G401.6 (cell line): ENCODE measurements at regions not wholly inside any gene's neighbourhood (a gene's known extent, or its start where the extent isn't known, plus 50 kb on each side); places are given as distances from the start of the nearest gene placed in this dataset.
"Not testable (repeated sequence)": the region's sequence is repeated elsewhere in the genome, so short reads cannot be mapped to it uniquely, and the experiment has no call there.

Experiments used
- FAIRE-seq: peaks from 2 replicates; lab custom pipeline; 2012; peaks lifted over from hg19 to GRCh38; lab: Jason Lieb, UNC

DNA sequence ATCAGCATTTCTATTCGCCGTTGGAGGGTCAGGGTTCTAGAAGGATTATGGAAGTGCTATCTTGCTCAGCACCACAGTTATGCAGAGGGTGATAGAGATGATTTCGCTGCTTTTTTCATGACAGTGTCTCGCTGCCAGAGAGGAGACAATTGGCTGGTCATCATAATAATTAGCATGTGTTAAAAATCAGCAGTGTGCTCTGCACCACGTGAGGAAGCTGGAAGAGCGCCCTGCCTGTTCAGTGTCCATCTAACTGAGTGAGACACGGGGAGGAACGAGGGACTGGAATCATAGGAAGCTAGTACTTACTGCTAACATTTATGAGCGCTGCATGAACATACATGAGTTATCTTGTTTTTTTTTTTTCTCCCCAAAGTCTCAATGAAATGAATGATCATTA is 116.2 kb upstream of the PLAAT1 start:
- FAIRE-seq = no peak

DNA sequence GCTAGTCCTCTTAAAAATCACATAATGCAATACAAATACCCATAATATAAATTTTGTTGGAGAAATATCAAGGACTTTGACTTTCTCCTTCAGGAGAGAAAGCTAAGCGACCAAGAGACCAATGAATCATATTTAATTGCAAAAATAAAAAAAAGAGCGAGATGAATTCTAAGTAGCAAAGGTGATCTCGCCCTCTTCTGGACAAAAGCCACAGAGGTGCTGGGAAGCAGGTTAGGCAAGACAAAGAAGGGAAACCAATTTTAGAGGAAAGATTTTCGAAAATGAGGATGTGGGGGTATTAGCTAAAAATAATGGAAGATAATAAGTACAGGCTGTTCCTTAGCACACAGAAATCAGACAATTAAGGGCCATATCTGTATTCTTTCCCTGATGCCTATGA is 111.4 kb upstream of the PLAAT1 start:
- no peak for FAIRE-seq

DNA sequence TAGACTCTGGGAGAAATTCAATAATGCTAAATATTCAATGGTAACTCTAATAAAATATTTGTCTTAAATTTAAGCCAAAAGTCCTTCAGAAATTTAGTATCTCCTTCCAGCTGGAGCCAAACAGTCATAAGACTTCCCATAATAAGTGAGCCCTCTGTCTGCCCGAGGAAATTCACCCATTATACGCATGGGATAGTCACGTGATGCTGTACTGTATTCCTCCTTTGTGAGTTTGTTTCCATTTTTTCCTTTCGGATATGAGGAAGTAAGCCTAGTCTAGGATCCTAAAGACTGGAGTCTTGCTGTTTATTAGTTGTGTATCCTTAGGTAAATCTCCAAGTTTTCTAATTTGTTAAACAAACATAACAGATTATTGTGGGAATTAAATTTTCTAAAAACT is 110.4 kb upstream of the PLAAT1 start:
- FAIRE-seq = no peak

DNA sequence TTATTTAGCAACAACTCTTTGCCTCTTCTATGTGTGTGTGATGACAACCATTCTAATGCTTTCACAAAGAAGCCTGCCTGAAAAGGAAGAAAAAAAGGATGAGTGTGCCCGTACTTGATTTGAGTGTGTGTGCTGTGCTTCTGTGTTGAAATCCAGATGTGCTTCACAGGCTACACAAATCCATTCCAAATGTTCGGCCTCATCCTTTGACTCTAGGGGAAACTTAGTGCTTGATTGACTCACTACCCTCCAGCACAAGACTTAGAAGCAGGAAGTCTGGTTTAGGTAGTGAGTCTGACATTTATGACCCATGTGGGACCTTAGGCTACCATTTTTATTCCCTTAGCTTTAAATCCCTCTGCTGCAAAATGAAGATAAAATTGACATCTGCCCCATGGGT is 108.8 kb upstream of the PLAAT1 start:
- no peak for FAIRE-seq

DNA sequence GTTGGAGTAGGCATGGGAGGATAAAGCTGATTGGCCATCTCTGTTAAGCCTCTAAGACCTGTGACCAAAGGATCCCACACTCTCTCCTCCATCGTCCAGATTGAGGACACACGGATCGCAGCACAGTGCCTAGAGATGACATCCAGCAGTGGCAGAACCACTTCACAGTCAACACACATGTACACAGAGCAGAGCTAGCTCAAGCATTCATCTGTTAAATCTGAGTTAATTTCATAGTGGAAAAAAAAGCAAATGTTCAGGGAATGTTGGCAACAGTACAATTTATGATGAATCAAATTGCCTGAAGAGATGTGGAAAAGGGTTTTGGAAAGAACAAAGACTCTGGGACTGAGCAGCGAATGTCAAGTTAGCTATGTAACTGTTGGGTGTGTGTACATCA is 108.1 kb upstream of the PLAAT1 start:
- FAIRE-seq = no peak

DNA sequence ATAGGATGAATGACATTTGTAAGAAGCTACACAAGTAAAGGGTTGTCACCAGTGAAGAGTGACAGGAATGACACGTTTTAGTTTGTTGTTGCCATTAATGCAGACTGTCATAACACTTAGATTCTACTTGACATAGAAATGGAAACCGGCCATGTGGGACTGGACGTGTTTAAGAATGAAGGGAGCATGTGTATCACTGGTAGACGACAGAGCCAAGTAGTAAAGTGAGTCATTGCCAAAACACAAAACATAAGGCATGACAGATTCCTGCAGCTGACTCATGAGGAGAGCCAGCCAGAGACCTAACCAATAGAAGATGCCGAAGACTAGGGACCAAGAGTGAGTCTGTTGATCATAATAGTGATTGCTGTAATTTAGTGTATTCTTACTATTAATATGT is 106.2 kb upstream of the PLAAT1 start:
- no peak for FAIRE-seq

DNA sequence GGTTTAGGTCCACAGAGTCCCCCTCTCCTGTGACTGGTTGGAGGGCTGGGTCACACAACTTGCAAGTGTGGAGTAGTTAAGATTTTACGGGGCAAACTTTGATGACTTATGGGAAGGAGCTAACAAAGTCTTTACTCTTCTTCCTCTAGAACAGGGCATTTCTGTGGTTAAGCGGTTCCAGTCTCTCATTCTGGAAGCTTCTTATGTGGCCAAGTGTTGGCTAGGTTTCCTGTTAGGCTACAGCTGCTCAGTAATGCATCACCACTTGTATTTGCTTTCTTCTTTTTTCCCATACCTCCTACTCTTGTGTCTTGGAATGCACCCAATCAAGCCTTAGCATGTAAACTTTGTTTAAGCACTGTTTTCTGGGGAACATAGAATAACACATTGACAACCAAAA is 100.6 kb upstream of the PLAAT1 start:
- FAIRE-seq = no peak

DNA sequence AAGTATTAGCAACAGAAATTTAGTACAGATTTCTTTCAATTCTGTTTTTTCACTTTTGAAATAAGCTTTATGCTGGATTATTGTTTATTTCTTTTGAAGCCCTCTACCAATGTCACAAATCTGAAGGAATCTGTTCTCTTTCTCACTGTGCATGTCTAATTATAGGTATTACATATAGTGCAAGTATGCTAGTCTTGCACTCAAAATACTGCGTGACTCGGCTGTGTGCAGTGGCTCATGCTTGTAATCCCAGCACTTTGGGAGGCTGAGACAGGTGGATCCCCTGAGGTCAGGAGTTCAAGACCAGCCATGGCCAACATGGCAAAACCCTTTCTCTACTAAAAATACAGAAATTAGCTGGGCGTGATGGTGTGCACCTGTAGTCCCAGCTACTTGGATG is 95.8 kb upstream of the PLAAT1 start:
- no peak for FAIRE-seq

DNA sequence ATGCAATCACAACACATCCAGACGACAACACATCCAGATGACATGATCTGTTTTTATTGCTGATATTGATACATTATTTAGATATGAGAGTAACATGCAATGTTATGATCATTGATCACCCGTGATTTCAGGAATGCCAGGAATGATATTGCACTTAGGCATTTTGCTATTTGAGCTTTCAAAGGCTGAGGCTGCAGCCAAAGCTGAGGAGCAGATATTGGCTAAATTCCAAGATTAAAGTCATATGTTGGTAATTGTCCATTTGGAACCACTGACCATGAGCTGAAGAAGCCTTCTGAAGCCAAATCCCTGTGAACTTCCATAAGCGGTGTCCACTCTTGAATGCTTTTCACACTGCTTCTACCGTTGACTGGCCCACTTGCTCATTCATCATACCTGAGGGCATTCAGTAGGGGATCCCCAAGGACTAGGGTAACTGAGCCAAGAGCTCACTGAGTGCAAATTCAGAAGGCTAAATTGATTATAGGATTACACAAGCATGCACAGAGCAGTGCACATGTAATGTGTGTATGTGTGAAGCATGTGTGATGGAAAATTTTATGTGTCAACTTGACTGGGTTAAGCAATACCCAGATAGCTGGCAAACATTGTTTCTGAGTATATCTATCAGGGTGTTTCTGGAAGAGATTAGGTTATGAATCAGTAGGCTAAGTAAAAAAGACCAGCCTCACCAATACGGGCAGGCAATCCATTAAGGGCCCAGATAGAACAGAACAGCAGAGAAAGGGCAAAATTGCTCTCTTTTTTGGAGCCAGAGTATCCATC is 92.1 kb upstream of the PLAAT1 start:
- FAIRE-seq = no peak

DNA sequence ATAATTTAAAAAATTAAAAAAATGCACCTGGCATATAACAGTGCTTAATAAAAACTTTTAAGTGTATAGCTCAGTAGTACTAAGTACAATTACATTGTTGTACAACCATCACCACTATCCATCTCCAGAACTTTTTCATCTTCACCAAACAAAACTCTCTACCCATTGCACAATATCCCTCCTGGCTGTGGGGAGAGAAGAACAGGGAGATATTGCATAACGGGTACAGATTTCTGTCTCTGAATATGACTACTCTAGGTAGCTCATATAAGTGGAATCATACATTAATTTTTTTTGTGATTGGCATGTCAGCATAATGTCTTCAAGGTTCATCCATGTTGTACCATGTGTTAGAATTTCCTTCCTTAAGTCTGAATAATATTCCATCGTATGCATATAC is 91.0 kb upstream of the PLAAT1 start:
- no peak for FAIRE-seq

DNA sequence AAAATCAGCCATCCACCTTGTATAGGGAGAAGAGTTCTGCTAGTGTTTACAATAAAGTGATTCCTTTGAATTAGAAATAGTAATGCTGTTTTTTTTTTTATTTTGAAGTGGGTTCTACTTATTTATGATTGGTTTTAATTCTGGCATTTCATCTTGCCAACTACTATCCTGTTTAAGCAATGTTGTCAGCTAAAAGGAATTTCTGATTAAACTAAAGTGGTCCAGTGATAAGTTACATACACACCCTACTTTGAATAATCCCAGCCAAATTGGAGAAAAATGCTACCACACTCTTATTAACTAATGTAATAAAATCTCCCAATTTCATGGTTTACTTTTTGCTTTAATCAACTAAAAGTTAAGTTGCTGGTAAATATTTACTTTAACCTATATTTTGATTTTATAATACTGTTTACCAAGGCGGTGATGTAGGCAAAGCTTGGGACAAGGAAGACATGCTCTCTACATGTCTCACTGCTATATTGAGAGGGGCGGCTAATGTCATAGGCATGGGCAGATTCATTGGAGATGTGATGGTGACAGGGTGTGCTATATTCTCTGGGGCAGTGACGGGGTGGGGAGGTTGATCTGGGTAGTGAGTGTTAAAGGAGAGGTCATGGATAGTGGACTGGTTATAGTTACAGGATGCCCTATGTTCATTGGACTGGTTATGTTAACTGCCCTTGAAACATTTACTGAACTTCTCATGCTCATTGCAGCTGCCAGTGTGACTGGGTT is 85.8 kb upstream of the PLAAT1 start:
- FAIRE-seq = not testable (repeated sequence)

DNA sequence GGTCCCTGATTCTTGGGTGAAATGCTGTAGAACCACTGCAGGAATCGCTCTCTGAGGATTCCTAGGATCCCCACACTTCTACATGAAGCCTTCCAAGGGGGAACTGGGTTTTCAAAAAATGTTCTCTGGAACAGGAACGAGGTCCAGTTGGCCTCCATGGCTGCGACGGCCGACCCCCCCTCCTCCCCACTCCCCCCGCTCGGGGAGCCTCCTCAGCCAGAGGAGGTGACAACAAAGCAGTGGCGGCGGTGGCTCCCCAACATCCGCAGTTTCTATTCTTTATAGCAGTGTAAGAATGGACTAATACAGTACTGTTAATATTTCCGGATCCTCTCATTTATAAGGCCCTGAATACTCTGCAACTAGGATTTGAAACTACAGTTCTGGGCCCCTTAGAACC is 84.0 kb upstream of the PLAAT1 start:
- no peak for FAIRE-seq

DNA sequence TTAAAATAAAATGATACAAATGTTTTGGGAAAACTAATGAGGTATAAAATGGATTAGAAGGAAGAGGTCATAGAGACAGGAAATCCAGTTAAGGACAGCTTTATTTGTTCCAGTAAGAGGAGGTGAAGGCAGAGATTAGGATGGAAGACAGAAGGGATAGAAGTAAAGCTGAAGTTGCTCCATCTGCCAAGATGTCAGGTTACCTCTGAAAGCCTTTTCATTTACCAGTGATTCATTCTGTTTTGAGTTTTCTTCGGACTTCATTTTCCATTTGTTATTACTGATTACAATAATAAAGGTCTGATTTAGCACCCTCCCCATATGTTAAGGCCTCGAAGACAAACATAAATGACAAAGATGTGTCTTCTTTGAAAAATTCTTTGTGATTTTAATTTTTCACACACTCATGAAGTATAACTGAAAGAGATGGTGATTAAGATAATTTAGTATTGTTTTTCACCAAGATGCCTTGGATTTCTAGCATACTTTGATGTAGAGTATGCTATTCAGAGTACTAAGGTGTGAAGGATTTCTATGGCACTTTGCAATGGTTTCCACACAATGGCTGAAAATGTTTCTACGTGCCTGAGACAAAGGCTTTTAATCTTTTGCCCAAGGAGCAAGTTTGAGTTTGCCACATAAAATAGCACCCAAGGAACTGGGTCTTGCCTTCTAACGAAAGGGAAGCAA is 75.4 kb upstream of the PLAAT1 start:
- no peak for FAIRE-seq

DNA sequence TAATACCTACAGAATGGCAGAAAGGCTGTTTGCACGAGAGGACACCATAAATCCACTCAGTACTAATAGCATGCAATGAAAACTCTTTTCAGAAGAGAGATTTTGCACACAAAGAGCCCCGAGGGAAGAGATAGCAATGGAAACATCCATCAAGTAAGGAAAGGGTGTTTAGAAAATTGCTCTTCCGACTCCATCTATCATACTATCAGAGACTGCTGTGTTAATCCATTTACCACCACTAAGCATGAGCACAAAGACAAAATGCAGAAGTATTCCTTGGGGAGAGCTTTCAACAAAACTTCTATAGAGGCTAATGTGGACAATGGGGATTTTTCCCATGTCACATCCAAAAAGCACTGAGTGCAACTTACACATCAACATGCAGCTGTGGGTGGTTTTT is 72.1 kb upstream of the PLAAT1 start:
- FAIRE-seq = no peak

DNA sequence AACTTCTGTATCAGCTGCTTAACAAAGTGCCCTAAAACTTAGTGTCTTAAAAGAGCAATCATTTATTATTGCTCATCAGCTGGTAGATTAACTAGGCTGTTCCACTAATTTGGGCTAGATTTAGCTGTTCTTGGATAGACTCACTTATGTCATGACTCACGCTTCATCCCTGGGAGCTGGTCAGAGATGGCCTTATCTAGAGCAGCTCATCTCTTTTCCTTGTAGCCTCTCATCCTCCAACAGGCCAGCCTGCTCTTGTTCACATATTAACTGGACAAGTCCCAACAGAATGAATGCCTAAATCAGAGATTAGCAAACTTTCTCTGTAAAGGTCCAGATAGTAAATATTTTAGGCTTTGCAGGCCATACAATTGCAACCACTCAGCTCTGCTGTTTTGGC is 66.9 kb upstream of the PLAAT1 start:
- FAIRE-seq = no peak

DNA sequence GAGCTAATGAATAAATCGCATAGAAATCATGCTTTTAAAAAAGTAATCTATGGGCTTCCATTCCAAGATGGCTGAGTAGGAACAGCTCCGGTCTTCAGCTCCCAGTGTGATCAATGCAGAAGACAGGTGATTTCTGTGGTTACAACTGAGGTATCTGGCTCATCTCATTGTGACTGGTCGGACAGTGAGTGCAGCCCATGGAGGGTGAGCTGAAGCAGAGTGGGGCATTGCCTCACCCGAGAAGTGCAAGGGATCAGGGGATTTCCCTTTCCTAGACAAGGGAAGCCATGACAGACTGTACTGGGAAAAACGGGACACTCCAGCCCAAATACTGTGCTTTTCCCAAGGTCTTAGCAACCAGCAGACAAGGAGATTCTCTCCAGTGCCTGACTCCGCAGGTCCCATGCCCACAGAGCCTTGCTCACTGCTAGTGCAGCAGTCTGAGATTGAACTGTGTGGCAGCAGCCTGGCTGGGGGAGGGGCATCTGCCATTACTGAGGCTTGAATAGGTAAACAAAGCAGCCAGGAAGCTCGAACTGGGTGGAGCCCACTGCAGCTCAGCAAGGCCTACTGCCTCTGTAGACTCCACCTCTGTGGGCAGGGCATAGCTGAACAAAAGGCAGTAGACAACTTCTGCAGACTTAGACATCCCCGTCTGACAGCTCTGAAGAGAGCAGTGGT is 61.5 kb upstream of the PLAAT1 start:
- not testable (repeated sequence) for FAIRE-seq

DNA sequence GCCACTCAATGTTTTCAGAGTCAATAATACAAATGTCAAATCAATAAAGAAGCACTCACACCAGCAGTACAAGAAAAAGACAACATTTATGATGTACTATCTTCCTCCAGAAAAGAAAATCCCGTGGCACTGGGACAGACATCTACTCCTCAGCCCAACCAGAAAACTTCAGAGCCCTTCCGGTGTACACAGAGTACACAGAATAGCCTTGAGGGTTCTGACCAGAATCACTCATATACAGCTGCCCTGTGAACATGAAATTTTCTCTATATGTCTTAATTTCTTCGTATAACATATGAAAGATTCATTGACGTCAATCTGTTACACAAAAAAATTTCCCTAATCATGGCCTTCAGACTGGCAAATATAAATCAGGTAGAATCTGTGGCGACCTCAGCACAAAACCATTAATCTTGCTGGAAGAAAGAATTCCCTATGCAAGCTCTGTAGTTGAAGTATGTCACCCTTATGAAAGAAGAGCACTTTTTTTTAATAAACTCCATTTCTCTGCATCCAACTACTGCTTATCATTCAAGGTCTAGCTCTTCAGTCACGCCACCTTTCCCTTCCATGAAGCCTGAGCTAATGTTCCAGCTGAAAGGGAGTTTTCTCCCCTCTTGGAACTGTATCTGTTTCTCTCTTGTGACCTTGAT is 53.8 kb upstream of the PLAAT1 start:
- FAIRE-seq = no peak

DNA sequence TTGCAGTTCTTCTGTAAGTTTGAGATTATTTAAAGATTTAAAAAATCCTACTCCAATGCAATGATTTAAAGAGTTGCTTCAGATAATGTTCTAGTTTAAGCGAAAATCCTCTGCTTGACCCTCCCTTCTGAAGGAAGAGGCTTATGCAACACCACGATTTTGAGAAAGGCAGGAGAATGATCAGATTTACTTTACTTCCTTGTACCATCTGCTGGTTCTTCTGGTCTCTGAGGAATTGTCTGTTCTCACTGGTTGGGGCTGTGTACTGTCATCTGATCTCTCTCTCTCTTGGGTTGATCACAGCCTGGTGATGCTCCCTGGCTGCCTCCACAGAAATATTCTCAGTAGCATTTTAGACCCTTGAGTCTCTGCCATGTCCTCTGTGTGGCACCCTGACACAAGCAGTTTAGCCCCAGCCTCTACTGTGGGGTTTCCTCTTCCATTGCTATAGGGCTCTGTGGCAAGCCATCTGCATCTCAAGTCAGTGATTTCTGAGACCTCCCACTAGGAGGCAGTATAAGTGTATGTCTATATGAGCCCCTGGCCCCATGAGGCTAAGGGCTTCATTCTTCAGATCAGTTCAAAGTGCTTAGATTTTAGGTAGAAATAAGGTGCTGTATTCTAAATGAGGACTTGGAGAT is 50.8 kb upstream of the PLAAT1 start:
- no peak for FAIRE-seq
